Pancreas (tissue), 10 donors: ENCODE measurements at regions not wholly inside any gene's neighbourhood (a gene's known extent, or its start where the extent isn't known, plus 50 kb on each side); places are given as distances from the start of the nearest gene placed in this dataset.

Experiments used
- ATAC-seq, 4 donors: fragments of 200-7000 bp; cut with Tn5 transposase; one replicate each; pipeline versions ENCODE4 v1.8.0 to v1.9.1; 2020; ENCODE audit warnings: mild to moderate bottlenecking in 4 of 4, moderate library complexity in 4 of 4
- DNase-seq, 6 donors: peaks; one replicate each; pipeline ENCODE4 v3.0.0-alpha.2; 2020
- FAIRE-seq: peaks from 2 replicates; lab custom pipeline; 2012; peaks lifted over from hg19 to GRCh38; lab: Jason Lieb, UNC
- H3K27ac ChIP-seq, 4 donors: fragments of 200-600 bp; sonication (generic); 1 replicate in 3 of 4; 2 replicates in 1 of 4; pipeline versions ENCODE4 v1.5.0 to v1.8.0; 2020
- H3K27me3 ChIP-seq, 4 donors: fragments of 200-600 bp; one replicate each; pipeline ENCODE4 v1.8.0; 2021
- H3K36me3 ChIP-seq, 3 donors: fragments of 200-600 bp; sonication (generic) in 1 of 3; one replicate each; pipeline versions ENCODE4 v1.5.0 to v1.8.0; 2020 to 2021
- H3K4me1 ChIP-seq, 3 donors: fragments of 200-600 bp; one replicate each; pipeline ENCODE4 v1.8.0; 2021
- H3K4me3 ChIP-seq, 4 donors: fragments of 200-600 bp; sonication (generic) in 2 of 4; one replicate each; pipeline versions ENCODE4 v1.5.0 to v1.8.0; 2020 to 2021
- H3K9me3 ChIP-seq, 4 donors: fragments of 200-600 bp; one replicate each; pipeline ENCODE4 v1.8.0; 2021
- CTCF ChIP-seq, 4 donors: fragments of 200-600 bp; sonication (generic) in 3 of 4; IDR thresholded peaks; one replicate each; pipeline versions ENCODE4 v1.5.0 to v1.8.0; 2021; ENCODE audit warnings: antibody characterized with exemption in 4 of 4
- WGBS, 2 donors: extraction: QIAGEN DNeasy Blood & Tissue Kit; methylation state at CpG; one replicate each; pipeline ENCODE4 v1.1.7; 2013; 5-methylcytosine and 5-hydroxymethylcytosine counted together
- intact Hi-C, 3 donors: fragments of 100-400 bp; cut with DNase I; formaldehyde crosslinking; loops; one replicate each; pipeline versions ENCODE4 v1.11.1 to v1.14.2; 2022
- donor health status: healthy with polysubstance abuse.
- donor health status: DM: no; HTN: no; CAD: no; lungs with moderate emphysema.
- donor health status: DM: no; HTN: no; CAD: no.
- donor health status: control.
- donor health status: control.
- donor health status: Bipolar disorder and iron deficiency.
- donor health status: DM: yes; HTN: yes; CAD: no.
- donor health status: DM: no; HTN: no; CAD: no.
- donor health status: DM: no; HTN: no; CAD: no.
- donor health status: DM: yes; HTN: yes; CAD: no.

- ATAC-seq: no peak
- H3K9me3 ChIP-seq: no peaks in the 10 kb centered on the region
- WGBS, 2 donors: 68 to 82% methylated on average over 3 of the region's 3 CpGs
Measured at GRCh38 chr13:58625703-58626389, 994.3 kb downstream of the PCDH17 start.

GRCh38 chr13:58630794-58631193 lies 999.2 kb downstream of the PCDH17 start:
- Histone ChIP-seq H3K4me3 (no peak overlapping the region), H3K27me3 (no peaks in the 10 kb centered on the region), H3K27ac (no peak overlapping the region), H3K4me1 (no peaks in the 10 kb centered on the region), H3K36me3 (no peaks in the 10 kb centered on the region), H3K9me3 (no peaks in the 10 kb centered on the region)
- 77 to 88% methylated on average over 1 of the region's 1 CpG for WGBS, 2 donors
- FAIRE-seq (no peak), DNase-seq (no peak), ATAC-seq (no peak)
- no peak for TF ChIP-seq CTCF (IDR thresholded peaks at IDR 0.05)
- intact Hi-C loops: no loop called here

More at GRCh38 chr13:58625703-58626389, 994.3 kb downstream of the PCDH17 start:
- no peak for DNase-seq
- intact Hi-C loops: no loop called here
- Histone ChIP-seq H3K4me1 (no peaks in the 10 kb centered on the region), H3K4me3 (no peak overlapping the region), H3K27me3 (no peaks in the 10 kb centered on the region), H3K36me3 (no peaks in the 10 kb centered on the region), H3K27ac (no peak overlapping the region)
- no peak for FAIRE-seq
- no peak for TF ChIP-seq CTCF (IDR thresholded peaks at IDR 0.05)

GRCh38 chr13:58633226-58633625 lies 1001.7 kb downstream of the PCDH17 start:
- Histone ChIP-seq H3K4me1 (no peaks in the 10 kb centered on the region), H3K27ac (no peak overlapping the region), H3K4me3 (no peak overlapping the region), H3K36me3 (no peaks in the 10 kb centered on the region), H3K9me3 (no peaks in the 10 kb centered on the region), H3K27me3 (no peaks in the 10 kb centered on the region)
- no peak for FAIRE-seq
- intact Hi-C loops: no loop called here
- no peak for DNase-seq
- ATAC-seq: no peak
- WGBS, 2 donors: 60 to 69% methylated on average over 3 of the region's 3 CpGs
- no peak for TF ChIP-seq CTCF (IDR thresholded peaks at IDR 0.05)

GRCh38 chr13:58655086-58655485 lies 1023.5 kb downstream of the PCDH17 start:
- no peaks in the 10 kb centered on the region for H3K4me1 ChIP-seq
- no peak for FAIRE-seq
- H3K36me3 ChIP-seq: no peaks in the 10 kb centered on the region
- TF ChIP-seq CTCF (IDR thresholded peaks at IDR 0.05): no peak
- H3K27ac ChIP-seq: no peak overlapping the region
- no peaks in the 10 kb centered on the region for H3K9me3 ChIP-seq
- intact Hi-C loops: no loop called here
- H3K27me3 ChIP-seq: no peaks in the 10 kb centered on the region
- no peak for ATAC-seq
- 76 to 81% methylated on average over 3 of the region's 3 CpGs for WGBS, 2 donors
- H3K4me3 ChIP-seq: no peak overlapping the region
- DNase-seq: no peak

- Histone ChIP-seq H3K27ac (no peak overlapping the region), H3K4me3 (no peak overlapping the region), H3K27me3 (no peaks in the 10 kb centered on the region), H3K9me3 (no peaks in the 10 kb centered on the region), H3K4me1 (no peaks in the 10 kb centered on the region), H3K36me3 (no peaks in the 10 kb centered on the region)
- no peak for DNase-seq
- intact Hi-C loops: no loop called here
- TF ChIP-seq CTCF (IDR thresholded peaks at IDR 0.05): no peak
- no peak for FAIRE-seq
- no peak for ATAC-seq
Measured at GRCh38 chr13:58660826-58661225, 1029.3 kb downstream of the PCDH17 start.
